OCI-LY1 (cell line): ENCODE measurements at regions not wholly inside any gene's neighbourhood (a gene's known extent, or its start where the extent isn't known, plus 50 kb on each side); places are given as distances from the start of the nearest gene placed in this dataset.

Experiments used
- H2AFZ ChIP-seq: fragments of 200-600 bp; sonication (generic), shearing (Covaris generic); 2 replicates; pipeline ENCODE4 v1.6.0; 2014; ENCODE audit warnings: antibody characterized with exemption, mild to moderate bottlenecking, low read length
- H3F3A ChIP-seq: fragments of 200-600 bp; sonication (generic), shearing (Covaris generic); 2 replicates; pipeline ENCODE4 v1.6.0; 2014; ENCODE audit warnings: mild to moderate bottlenecking, antibody characterized with exemption, low read length, moderate library complexity; ENCODE audit not compliant: insufficient read depth
- H3K27ac ChIP-seq: fragments of 200-600 bp; sonication (generic); 2 replicates; pipeline ENCODE4 v1.5.1; 2014; ENCODE audit warnings: low read length, mixed run types, mild to moderate bottlenecking, low read depth; ENCODE audit not compliant: poor library complexity, severe bottlenecking
- H3K27me3 ChIP-seq: fragments of 200-600 bp; sonication (generic); 2 replicates; pipeline ENCODE4 v1.6.0; 2014; ENCODE audit warnings: antibody characterized with exemption, mild to moderate bottlenecking, low read length, moderate library complexity; ENCODE audit not compliant: insufficient read depth
- H3K36me3 ChIP-seq: fragments of 200-600 bp; sonication (generic); 2 replicates; pipeline ENCODE4 v1.6.1; 2014; ENCODE audit warnings: mild to moderate bottlenecking, antibody characterized with exemption, low read length, moderate library complexity, mixed read lengths; ENCODE audit not compliant: insufficient read depth
- H3K4me1 ChIP-seq: fragments of 200-600 bp; sonication (generic); 2 replicates; pipeline ENCODE4 v1.5.1; 2014; ENCODE audit warnings: mild to moderate bottlenecking, low read length, moderate library complexity; ENCODE audit not compliant: insufficient read depth, severe bottlenecking
- H3K4me2 ChIP-seq: fragments of 200-600 bp; sonication (generic), shearing (Covaris generic); 2 replicates; pipeline ENCODE4 v1.6.1; 2014; ENCODE audit warnings: low read length
- H3K4me3 ChIP-seq: fragments of 200-600 bp; sonication (generic); 2 replicates; pipeline ENCODE4 v1.5.1; 2014; ENCODE audit warnings: low read length, low read depth, mild to moderate bottlenecking, mixed read lengths; ENCODE audit not compliant: poor library complexity, severe bottlenecking
- H3K79me2 ChIP-seq: fragments of 200-600 bp; shearing (Covaris generic); 2 replicates; pipeline ENCODE4 v1.6.1; 2016; ENCODE audit warnings: mixed run types, low read length, mixed read lengths; ENCODE audit not compliant: insufficient read depth
- H3K9ac ChIP-seq: fragments of 200-600 bp; sonication (generic), shearing (Covaris generic); 2 replicates; pipeline ENCODE4 v1.6.1; 2014; ENCODE audit warnings: mild to moderate bottlenecking, low read length, mixed read lengths
- H3K9me2 ChIP-seq: fragments of 200-600 bp; sonication (generic), shearing (Covaris generic); 2 replicates; pipeline ENCODE4 v1.6.1; 2014; ENCODE audit warnings: low read depth, mild to moderate bottlenecking, low read length, mixed read lengths
- H3K9me3 ChIP-seq: fragments of 200-600 bp; shearing (Covaris generic); 2 replicates; pipeline ENCODE4 v1.6.1; 2014; ENCODE audit warnings: low read length, mixed read lengths
- H4K20me1 ChIP-seq: fragments of 200-600 bp; sonication (generic), shearing (Covaris generic); 2 replicates; pipeline ENCODE4 v1.6.0; 2016; ENCODE audit warnings: mild to moderate bottlenecking, low read length; ENCODE audit not compliant: insufficient read depth
- CTCF ChIP-seq: fragments of 200-600 bp; sonication (generic), shearing (Covaris generic); IDR thresholded peaks from 2 replicates; pipeline ENCODE4 v1.5.1; 2017; ENCODE audit warnings: mild to moderate bottlenecking, antibody characterized with exemption, low read length, moderate library complexity, mixed read lengths
- EZH2 ChIP-seq: fragments of 200-600 bp; sonication (generic), shearing (Covaris generic); IDR thresholded peaks from 2 replicates; pipeline ENCODE4 v1.8.0; 2017; ENCODE audit warnings: borderline replicate concordance, mixed run types, mild to moderate bottlenecking, antibody characterized with exemption, low read length, moderate library complexity, mixed read lengths

- Histone ChIP-seq H4K20me1 (no peaks in the 10 kb centered on the region), H3K27me3 (no peaks in the 10 kb centered on the region), H3K9me2 (no peaks in the 10 kb centered on the region), H3K9ac (no peak overlapping the region), H2AFZ (no peak overlapping the region), H3K4me1 (no peaks in the 10 kb centered on the region), H3F3A (no peaks in the 10 kb centered on the region), H3K27ac (no peak overlapping the region), H3K4me2 (no peak overlapping the region), H3K9me3 (no peaks in the 10 kb centered on the region), H3K36me3 (no peaks in the 10 kb centered on the region), H3K79me2 (no peaks in the 10 kb centered on the region), H3K4me3 (no peak overlapping the region)
- TF ChIP-seq CTCF (no peak), EZH2 (no peak)
Observed at GRCh38 chr2:5751873-5752482, 59.8 kb downstream of the SOX11 start.

- H3K4me3 ChIP-seq, result no peak overlapping the region
- H3K4me1 ChIP-seq, result no peaks in the 10 kb centered on the region
Observed at GRCh38 chr2:5756272-5756671, 64.1 kb downstream of the SOX11 start.

GRCh38 chr2:5758346-5758745 is 66.2 kb downstream of the SOX11 start:
- H3K4me2 ChIP-seq, result no peak overlapping the region
- no peak overlapping the region for H3K27ac ChIP-seq
- no peaks in the 10 kb centered on the region for H3K9me3 ChIP-seq
- no peaks in the 10 kb centered on the region for H3K9me2 ChIP-seq
- no peaks in the 10 kb centered on the region for H3K27me3 ChIP-seq
- no peak overlapping the region for H3K4me3 ChIP-seq
- H3K36me3 ChIP-seq, result no peaks in the 10 kb centered on the region
- no peaks in the 10 kb centered on the region for H3K4me1 ChIP-seq
- no peaks in the 10 kb centered on the region for H3F3A ChIP-seq
- no peak overlapping the region for H3K9ac ChIP-seq
- no peaks in the 10 kb centered on the region for H4K20me1 ChIP-seq
- TF ChIP-seq EZH2, result no peak
- no peak for TF ChIP-seq CTCF
- H2AFZ ChIP-seq, result no peak overlapping the region
- no peaks in the 10 kb centered on the region for H3K79me2 ChIP-seq

More at GRCh38 chr2:5756272-5756671, 64.1 kb downstream of the SOX11 start:
- Histone ChIP-seq H3K36me3 (no peaks in the 10 kb centered on the region), H3K79me2 (no peaks in the 10 kb centered on the region), H3K9me3 (no peaks in the 10 kb centered on the region), H4K20me1 (no peaks in the 10 kb centered on the region), H3K4me2 (no peak overlapping the region), H3K27ac (no peak overlapping the region), H2AFZ (no peak overlapping the region), H3K9me2 (no peaks in the 10 kb centered on the region), H3K9ac (no peak overlapping the region), H3F3A (no peaks in the 10 kb centered on the region), H3K27me3 (no peaks in the 10 kb centered on the region)
- TF ChIP-seq CTCF, result no peak
- TF ChIP-seq EZH2, result no peak
